HEK293T (cell line): ENCODE measurements at regions not wholly inside any gene's neighbourhood (a gene's known extent, or its start where the extent isn't known, plus 50 kb on each side); places are given as distances from the start of the nearest gene placed in this dataset.

Source experiments
- CTCF ChIA-PET: fragments of 350-600 bp; formaldehyde crosslinking; extraction: SDS; loops from one replicate; lab custom pipeline; 2021; ENCODE audit warnings: antibody characterized with exemption, inconsistent platforms; lab: Yijun Ruan, JAX
- POLR2A ChIA-PET: fragments of 350-600 bp; formaldehyde crosslinking; extraction: SDS; loops from one replicate; lab custom pipeline; 2020; ENCODE audit warnings: antibody characterized with exemption, inconsistent platforms; lab: Yijun Ruan, JAX
- DNase-seq: peaks from one replicate; pipeline ENCODE4 v3.0.0; 2012; ENCODE audit warnings: mixed read lengths; ENCODE audit errors: extremely low spot score
- ARNT ChIP-seq: fragments of 450-650 bp; IDR thresholded peaks from 2 replicates; pipeline ENCODE4 v1.6.1; 2017; ENCODE audit warnings: mild to moderate bottlenecking
- BHLHE40 ChIP-seq: fragments of 450-650 bp; IDR thresholded peaks from 2 replicates; pipeline ENCODE4 v1.6.1; 2016; ENCODE audit warnings: mild to moderate bottlenecking, moderate library complexity, borderline replicate concordance
- CTBP1 ChIP-seq: fragments of 450-650 bp; IDR thresholded peaks from 2 replicates; pipeline ENCODE4 v1.6.1; 2016; ENCODE audit warnings: borderline replicate concordance
- ELF4 ChIP-seq: fragments of 450-650 bp; IDR thresholded peaks from 2 replicates; pipeline ENCODE4 v1.6.1; 2017; ENCODE audit warnings: antibody characterized with exemption
- FOXA1 ChIP-seq: fragments of 450-650 bp; IDR thresholded peaks from 2 replicates; pipeline ENCODE4 v1.6.1; 2016; ENCODE audit warnings: mild to moderate bottlenecking
- FOXK2 ChIP-seq: fragments of 450-650 bp; IDR thresholded peaks from 2 replicates; pipeline ENCODE4 v1.6.1; 2016; ENCODE audit warnings: mild to moderate bottlenecking
- FOXM1 ChIP-seq: fragments of 450-650 bp; IDR thresholded peaks from 2 replicates; pipeline ENCODE4 v1.6.1; 2017; ENCODE audit warnings: mild to moderate bottlenecking, borderline replicate concordance
- HDGF ChIP-seq: fragments of 450-650 bp; IDR thresholded peaks from 2 replicates; pipeline ENCODE4 v1.6.1; 2017; ENCODE audit warnings: antibody characterized with exemption, borderline replicate concordance
- L3MBTL2 ChIP-seq: fragments of 450-650 bp; conservative IDR thresholded peaks from 2 replicates; pipeline ENCODE4 v1.6.1; 2016; ENCODE audit warnings: mild to moderate bottlenecking
- LEF1 ChIP-seq: fragments of 450-650 bp; IDR thresholded peaks from 2 replicates; pipeline ENCODE4 v1.6.1; 2017; ENCODE audit warnings: mild to moderate bottlenecking, borderline replicate concordance
- NFRKB ChIP-seq: fragments of 450-650 bp; IDR thresholded peaks from 2 replicates; pipeline ENCODE4 v1.6.1; 2016; ENCODE audit warnings: mild to moderate bottlenecking, moderate library complexity
- SP1 ChIP-seq: fragments of 450-650 bp; IDR thresholded peaks from 2 replicates; pipeline ENCODE4 v1.6.1; 2017
- SUZ12 ChIP-seq: fragments of 450-650 bp; IDR thresholded peaks from 2 replicates; pipeline ENCODE4 v1.6.1; 2016; ENCODE audit warnings: mild to moderate bottlenecking
- TARDBP ChIP-seq: fragments of 450-650 bp; IDR thresholded peaks from 2 replicates; pipeline ENCODE4 v1.6.1; 2016
- ZNF384 ChIP-seq: fragments of 450-650 bp; IDR thresholded peaks from 2 replicates; pipeline ENCODE4 v1.6.1; 2016
- TF ChIP-seq, protein P1 (sequence below): fragments of 450-650 bp; IDR thresholded peaks from 2 replicates; pipeline ENCODE4 v1.6.1; 2016

DNA sequence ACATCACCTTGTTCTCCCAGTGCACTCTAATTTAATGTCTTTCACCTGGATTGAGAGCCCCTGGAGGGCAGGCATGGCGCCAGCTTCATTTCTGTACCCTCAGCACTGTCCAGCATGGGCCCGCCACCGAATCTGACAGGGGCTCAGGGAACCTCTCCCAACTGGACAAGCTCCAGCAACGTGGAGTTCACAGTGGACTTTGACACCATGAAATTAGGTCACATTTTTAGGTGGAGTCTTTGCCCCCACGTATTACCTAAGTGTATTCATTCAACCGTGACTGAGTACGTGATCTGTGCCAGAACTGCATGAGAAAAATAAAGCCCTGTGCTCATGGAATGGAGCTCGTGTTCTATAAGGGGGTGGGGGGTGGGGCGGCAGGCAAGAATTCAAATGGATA, 94.1 kb upstream of the ATP2B2 start:
- ChIA-PET POLR2A (no interaction called here), CTCF (no interaction called here)
- DNase-seq, result no peak
- TF ChIP-seq NFRKB (no peak), FOXK2 (no peak), LEF1 (no peak), FOXM1 (no peak), ZNF384 (no peak), FOXA1 (no peak), HDGF (no peak), CTBP1 (no peak), ARNT (no peak), ELF4 (no peak), L3MBTL2 (no peak)
- TF ChIP-seq, protein P1, sequence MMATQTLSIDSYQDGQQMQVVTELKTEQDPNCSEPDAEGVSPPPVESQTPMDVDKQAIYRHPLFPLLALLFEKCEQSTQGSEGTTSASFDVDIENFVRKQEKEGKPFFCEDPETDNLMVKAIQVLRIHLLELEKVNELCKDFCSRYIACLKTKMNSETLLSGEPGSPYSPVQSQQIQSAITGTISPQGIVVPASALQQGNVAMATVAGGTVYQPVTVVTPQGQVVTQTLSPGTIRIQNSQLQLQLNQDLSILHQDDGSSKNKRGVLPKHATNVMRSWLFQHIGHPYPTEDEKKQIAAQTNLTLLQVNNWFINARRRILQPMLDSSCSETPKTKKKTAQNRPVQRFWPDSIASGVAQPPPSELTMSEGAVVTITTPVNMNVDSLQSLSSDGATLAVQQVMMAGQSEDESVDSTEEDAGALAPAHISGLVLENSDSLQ, result no peak

DNA sequence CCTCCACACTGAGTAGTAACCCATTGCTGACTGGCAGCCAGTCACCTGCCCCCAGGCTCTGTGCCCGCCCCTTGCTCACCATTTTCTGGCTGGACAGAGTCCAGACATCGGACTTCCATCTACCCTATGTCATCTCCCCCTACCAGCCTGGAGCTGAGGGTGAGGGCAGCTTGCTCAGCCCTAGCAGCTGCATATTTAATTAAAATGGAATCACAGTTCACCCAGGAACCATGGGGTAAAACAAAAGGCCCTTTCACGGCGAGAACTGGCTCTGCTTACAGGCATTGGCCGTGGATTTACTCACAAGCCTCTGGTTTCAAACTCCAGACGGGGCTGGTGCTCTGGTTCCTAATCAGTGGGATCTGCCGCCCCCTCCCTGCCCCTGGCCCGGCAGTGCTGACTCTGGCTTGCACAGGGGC, 94.9 kb upstream of the ATP2B2 start:
- no peak for TF ChIP-seq FOXA1
- ChIA-PET CTCF (no interaction called here), POLR2A (no interaction called here)
- no peak for DNase-seq

DNA sequence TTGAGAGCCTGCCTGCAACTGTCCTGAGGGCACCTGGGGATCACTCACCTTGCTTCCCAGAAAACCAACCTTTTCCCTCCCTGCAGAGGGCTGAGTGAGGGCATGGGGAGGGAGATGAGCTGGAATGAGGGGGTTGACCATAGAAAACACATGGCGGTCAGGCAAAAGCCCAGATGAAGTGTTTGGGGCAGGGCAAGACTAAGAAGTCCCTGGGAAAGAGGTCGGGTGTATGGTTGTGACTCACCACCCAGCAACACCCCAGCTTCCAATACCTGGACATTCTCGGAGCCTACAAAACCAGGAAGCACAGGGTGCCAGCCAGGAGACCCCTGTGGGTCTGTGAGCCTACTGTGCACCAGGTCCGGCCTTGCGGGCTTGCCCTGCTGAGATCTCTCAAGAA, 95.3 kb upstream of the ATP2B2 start:
- no peak for TF ChIP-seq FOXA1
- CTCF ChIA-PET, result no interaction called here
- DNase-seq, result no peak
- POLR2A ChIA-PET, result no interaction called here

DNA sequence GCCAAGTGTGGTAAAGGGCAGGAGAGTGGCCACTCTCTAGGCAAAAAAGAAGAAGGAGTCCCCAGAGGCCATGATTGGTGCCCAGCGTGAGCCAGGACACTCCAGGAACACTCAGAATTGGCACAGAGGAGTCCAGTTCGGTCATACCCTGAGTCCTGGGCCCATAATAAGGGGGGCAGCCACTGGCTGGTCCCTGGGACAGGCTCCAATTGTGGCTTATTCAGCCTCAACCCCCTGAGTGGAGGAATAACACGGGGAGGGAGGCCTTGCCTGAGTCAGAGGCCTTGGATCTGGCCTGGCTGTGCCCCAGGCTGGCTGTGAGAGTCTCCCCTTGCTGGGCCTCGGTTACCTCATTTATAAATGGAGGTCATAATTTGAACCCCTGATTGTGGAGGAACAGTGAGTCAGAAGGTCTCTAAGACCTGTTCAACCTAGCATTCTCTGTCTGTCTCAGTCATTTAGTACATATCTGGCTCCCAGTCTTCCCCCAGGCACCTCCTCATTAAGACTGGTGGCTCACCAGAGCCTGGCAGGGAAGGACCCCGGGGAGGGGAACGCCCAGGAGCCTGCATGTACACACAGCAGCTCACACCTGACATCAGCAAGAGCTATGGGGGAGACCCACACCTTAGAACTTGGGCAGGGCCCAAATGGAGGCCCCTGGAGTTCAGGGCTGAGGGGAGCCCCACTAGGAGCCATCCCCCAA, 95.9 kb upstream of the ATP2B2 start:
- ChIA-PET CTCF (no interaction called here), POLR2A (no interaction called here)
- no peak for TF ChIP-seq BHLHE40
- no peak for TF ChIP-seq LEF1
- TF ChIP-seq HDGF, result no peak
- no peak for TF ChIP-seq FOXA1
- no peak for TF ChIP-seq SP1
- no peak for TF ChIP-seq ZNF384
- TF ChIP-seq, protein P1, result no peak
- no peak for TF ChIP-seq CTBP1
- no peak for TF ChIP-seq FOXM1
- TF ChIP-seq ARNT, result no peak
- no peak for TF ChIP-seq ELF4
- TF ChIP-seq NFRKB, result no peak
- TF ChIP-seq L3MBTL2, result no peak
- TF ChIP-seq FOXK2, result no peak
- TF ChIP-seq SUZ12, result no peak
- TF ChIP-seq TARDBP, result no peak
- DNase-seq, result no peak

DNA sequence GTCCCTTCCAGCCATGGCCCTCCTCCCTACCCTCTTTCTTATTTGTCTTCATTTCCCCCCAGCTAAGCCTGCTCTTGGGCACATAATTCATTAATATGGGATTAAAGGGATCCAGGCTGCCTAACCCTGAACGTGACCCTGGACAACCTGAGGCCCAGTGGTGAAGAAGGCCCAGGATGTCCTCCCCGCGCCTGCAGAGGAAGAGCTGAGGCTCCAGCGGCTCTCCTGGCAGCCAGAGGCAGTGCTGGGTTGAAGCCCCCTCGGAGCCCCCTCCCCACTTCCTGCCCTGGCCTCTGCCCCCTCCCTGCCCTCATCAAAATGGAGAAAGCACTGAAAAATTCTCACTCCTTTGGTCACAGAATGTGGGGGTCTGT, 96.5 kb upstream of the ATP2B2 start:
- no peak for DNase-seq
- POLR2A ChIA-PET, result no interaction called here
- TF ChIP-seq, protein P1, result no peak
- TF ChIP-seq FOXM1 (no peak), CTBP1 (no peak), ARNT (no peak), FOXK2 (no peak), LEF1 (no peak), SP1 (no peak), TARDBP (no peak), L3MBTL2 (no peak), NFRKB (no peak)
- CTCF ChIA-PET, result no interaction called here

DNA sequence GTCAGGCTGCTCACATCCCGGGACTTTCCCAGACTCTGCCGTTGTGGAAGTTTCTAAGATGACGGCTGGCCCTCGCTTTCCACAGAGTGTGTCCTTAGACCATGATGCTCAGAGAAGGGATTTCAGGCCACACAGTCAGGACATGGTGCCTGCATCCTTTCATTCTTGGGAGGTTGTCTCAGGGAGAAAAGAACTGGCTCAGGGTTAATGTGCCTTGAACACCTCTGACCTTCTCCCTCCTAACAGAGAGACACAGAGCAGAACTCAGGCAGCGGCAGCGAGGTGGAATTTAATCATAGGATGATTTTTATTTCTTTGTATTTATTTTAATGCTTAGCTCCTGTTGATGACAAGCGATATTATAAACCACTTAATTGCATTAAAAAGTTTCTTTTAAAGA, 96.9 kb upstream of the ATP2B2 start:
- CTCF ChIA-PET, result no interaction called here
- DNase-seq, result no peak
- TF ChIP-seq SP1 (no peak), L3MBTL2 (no peak)
- POLR2A ChIA-PET, result no interaction called here

DNA sequence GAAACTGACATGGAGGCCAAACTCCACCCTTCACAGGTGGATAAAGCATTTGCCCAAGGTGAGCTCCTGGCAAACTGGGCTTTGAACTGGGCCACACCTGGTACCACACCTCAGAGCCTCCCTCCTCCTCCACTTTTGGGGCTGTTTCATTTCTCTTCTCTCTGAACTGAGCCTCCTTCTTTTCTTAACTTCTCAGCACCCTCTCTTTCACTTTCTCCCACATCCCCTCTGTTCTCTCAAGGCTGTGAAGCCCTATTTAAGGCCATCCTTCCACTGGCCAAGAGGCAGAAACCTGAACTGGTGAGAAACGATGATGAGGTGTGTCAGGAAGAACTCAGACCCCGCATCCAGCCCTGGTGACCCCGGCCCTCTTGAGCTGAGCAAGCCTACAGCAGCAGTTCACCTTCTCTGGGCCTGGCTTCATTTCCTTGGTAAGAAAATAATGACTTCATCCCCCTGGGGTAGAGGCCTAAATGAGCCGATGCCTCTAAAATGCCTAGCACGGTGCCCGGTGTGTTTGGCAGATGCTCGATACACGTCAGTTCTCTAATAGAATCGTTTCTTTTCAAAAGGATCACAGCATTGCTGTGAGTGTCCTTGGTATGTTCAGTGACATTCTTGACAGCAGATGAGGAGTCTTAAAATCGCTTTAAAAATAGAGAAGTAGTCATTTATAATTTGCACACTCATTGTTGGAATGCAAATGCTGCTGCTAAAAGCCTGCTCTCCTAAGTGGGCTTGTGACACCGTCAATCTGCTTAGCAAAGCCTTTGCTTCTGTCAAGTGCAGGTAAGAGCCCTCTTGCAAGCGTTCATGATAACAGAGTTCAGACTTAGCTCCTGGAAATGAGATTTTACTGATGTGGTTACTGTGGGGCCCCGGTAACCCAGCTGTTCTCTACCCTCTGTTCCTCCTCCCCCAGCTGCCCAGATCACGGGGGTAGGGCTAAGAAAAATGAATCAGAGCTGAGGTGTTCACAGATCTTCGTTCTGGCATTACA, 97.7 kb upstream of the ATP2B2 start:
- CTCF ChIA-PET, result no interaction called here
- TF ChIP-seq HDGF (no peak), FOXM1 (no peak), FOXA1 (no peak), ZNF384 (no peak), SP1 (no peak), NFRKB (no peak), ELF4 (no peak), TARDBP (no peak), LEF1 (no peak), CTBP1 (no peak), FOXK2 (no peak), L3MBTL2 (no peak), BHLHE40 (no peak), ARNT (no peak), SUZ12 (no peak)
- TF ChIP-seq, protein P1, result no peak
- no peak for DNase-seq
- POLR2A ChIA-PET, result no interaction called here
